HG03139 (cell line): ENCODE measurements at regions not wholly inside any gene's neighbourhood (a gene's known extent, or its start where the extent isn't known, plus 50 kb on each side); places are given as distances from the start of the nearest gene placed in this dataset.
"Not testable (repeated sequence)": the region's sequence is repeated elsewhere in the genome, so short reads cannot be mapped to it uniquely, and the experiment has no call there.

Experiments
- ATAC-seq: cut with Tn5 transposase; IDR thresholded peaks from one replicate; pipeline ENCODE4 v1.9.1; 2021; ENCODE audit not compliant: unreplicated experiment

DNA sequence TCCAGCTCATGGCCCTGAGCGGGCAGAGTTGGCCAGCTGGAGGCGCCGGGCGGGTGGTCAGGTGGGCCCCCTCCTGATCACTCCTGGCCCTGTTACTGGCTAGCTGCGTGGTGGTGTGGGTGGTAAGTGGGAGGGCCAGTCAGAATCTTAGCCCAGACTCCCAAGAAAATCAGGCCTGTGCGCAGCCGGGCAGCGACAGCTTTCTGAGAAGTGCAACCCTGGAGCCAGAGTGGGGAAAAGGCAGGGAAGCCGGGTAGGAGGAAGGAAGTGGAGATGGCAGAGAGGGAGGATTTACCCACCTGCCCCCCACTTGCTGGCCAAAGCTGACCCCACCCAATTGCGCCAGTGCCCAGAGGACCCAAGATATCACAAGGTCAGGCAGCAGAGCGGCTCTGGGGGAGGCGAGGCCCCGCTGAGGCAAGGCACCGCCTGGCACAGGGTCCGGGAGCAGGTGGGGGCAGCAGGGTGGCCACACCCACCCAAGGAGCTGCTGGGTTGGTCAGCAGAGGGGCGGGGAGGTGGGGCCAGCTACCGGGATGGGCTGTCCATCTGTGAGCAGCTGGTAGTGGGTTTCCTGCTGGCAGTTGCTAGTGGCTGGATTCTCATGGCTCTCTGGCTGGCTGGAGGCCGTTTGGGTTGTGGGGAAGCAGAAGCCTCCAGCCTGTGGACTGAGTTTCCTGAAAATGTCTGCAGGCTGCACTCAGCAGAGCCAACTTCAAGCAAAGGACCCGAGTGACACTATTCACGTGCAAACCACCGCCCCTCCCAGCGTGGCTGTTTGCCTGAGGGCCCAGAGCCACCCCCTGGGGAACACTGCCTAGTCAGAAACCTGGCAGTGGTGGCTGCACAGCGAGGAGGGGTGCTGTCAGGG, 196.4 kb downstream of the IGLL1 start:
- no peak for ATAC-seq

- no peak for ATAC-seq
Measured at GRCh38 chr22:23382428-23383218, 197.5 kb downstream of the IGLL1 start.

- no peak for ATAC-seq
Measured at GRCh38 chr22:23381661-23382427, 198.2 kb downstream of the IGLL1 start.

GRCh38 chr22:23380911-23381310, 199.2 kb downstream of the IGLL1 start:
- no peak for ATAC-seq

DNA sequence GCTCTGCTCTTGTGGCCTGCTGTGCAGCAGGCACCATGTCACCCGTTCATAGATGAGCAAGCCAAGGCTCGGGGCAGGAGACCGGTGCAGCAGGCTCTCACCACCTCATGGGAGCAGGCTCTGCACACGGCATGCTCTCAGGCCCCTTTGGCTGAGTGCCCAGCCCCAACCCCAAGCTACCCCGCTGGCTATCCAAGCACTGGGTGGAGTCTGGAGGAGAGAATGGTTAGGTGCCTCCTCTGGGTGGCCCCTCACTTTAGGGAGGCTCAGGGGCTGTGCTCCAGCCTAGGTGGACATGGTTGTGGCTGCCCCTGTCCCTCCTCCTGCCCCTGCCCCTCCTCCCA, 199.9 kb downstream of the IGLL1 start:
- no peak for ATAC-seq

DNA sequence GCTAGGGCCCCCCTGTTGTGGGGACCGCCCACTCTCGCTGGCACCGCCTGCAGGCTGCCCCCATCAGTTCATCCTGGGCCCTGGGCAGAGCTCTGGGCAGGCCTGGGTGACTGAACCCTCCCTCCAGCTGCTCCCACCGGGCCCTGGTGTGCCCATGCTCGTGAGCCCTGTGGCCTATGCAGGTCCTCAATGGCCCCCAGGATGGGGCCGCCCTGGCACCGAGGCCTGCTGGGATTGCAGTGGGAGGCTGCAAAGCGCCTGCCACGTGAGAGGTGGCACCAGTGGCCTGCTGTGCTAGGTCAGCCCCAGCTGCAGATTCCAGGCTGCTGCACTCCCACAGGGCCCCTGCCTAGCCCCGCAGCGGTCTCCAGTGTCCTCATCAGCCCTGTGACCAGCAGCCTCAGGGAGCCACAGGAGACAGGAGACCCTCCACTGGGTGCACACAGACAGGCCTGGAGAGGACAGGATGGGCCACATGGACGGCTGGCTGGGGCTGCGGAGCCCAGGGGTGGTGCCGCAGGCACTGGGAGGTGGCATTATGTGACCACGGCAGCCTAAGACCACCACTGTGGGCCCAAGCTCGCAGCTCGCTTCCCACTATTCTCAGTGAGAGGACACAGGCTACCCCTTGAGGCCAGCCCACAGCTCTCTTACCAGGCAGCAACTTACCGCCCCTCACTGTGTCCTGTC, 199.4 kb downstream of the BCR start:
- ATAC-seq: not testable (repeated sequence)

GRCh38 chr22:23377767-23378166, 197.5 kb downstream of the BCR start:
- ATAC-seq: no peak

GRCh38 chr22:23376256-23376655, 195.9 kb downstream of the BCR start:
- ATAC-seq: no peak

DNA sequence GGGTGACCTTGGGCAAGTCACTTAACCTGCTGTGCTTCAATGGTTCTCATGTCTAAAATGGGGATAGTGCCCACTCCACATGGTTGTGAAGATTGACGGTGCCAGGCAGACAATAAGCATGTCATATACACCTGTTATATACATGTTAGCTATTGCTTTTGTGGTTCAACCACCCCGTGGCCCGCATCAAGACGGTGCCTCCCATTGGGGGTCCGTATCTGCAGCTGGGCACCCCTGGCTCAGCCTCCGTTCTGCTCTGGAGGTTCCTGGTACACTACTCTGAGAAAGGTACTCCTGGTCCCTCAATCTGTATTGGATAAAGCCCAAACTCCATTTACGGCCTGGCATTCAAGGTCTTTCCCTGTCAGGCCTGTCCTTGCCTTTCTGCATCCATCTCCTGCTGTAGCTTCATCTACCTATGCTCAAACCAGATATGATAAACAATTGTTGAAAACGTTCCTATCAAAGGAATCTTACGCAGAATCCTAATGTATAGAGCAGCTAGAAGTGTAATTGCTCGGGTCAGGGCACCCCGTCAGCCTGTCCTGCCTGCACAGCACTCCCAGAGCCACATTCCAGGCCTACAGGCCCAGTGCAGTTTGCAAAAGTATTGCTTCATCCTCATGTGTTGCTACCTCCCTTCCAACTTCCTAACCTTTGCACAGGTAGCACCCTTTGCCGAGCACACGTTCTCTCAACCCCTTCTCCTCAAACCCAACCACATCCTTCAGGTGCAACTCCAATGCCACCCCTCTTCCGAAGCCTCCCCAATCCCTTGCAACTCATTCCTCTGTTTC, 194.9 kb downstream of the BCR start:
- no peak for ATAC-seq

- ATAC-seq: no peak
Measured at GRCh38 chr22:23373601-23374000, 193.3 kb downstream of the BCR start.

DNA sequence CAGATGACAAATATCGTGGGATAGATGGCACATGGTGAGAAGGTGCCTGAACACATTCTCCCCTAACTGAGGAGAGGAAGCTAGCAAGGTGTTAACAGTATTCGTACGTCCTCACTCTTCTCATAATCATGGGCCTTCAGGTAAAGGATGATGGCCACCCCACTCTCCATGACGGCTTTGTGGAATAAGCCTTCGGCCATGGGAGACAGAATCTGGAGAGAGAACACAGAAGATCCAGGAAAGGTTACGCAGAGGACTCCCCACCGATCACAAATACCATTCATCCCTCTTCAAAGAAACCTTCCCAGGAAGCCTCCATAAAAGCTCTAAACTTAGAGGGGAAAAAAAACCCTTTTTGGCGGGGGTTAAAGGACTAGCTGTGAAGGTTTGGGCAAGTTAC, 189.9 kb downstream of the BCR start:
- no peak for ATAC-seq

GRCh38 chr22:23369054-23369685, 188.9 kb downstream of the BCR start:
- ATAC-seq: no peak
